Lower leg skin (tissue), 3 donors: ENCODE measurements at regions not wholly inside any gene's neighbourhood (a gene's known extent, or its start where the extent isn't known, plus 50 kb on each side); places are given as distances from the start of the nearest gene placed in this dataset.

ENCODE experiments used
- CTCF ChIP-seq, 3 donors: fragments of 450-650 bp; IDR thresholded peaks; one replicate each; pipeline ENCODE4 v1.5.1; 2016; ENCODE audit warnings: antibody characterized with exemption in 3 of 3, mild to moderate bottlenecking in 3 of 3, moderate library complexity in 2 of 3
- POLR2A ChIP-seq, 2 donors: fragments of 450-650 bp; IDR thresholded peaks; one replicate each; pipeline ENCODE4 v1.6.1; 2016 to 2017; ENCODE audit warnings: antibody characterized with exemption in 2 of 2, mild to moderate bottlenecking in 1 of 2, moderate library complexity in 1 of 2

GRCh38 chr4:81550388-81550859 lies 78.7 kb upstream of the RASGEF1B start:
- no peak for TF ChIP-seq POLR2A (IDR thresholded peaks at IDR 0.05)
- TF ChIP-seq CTCF (IDR thresholded peaks at IDR 0.05), result no peak
